ENCODE measurements at regions not wholly inside any gene's neighbourhood (a gene's known extent, or its start where the extent isn't known, plus 50 kb on each side); places are given as distances from the start of the nearest gene placed in this dataset.
"Not testable (repeated sequence)": the region's sequence is repeated elsewhere in the genome, so short reads cannot be mapped to it uniquely, and the experiment has no call there.

DNA sequence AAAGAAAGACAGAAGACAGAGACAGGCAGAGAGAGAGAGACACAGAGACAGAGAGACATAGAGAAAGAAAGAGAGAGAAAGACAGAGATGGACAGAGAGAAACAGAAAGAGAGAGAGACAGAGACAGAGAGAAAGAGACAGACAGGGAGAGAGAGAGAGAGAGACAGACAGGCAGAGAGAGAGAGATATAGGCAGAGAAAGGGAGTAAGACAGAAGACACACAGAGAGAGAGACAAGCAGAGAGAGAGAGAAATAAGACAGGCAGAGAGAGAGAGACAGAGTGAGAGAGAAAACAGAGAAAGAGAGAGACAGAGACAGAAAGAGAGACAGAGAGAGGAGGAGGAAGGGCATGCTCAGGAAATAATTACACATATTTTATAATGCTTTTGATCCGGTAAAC, 758.3 kb upstream of the DEFB115 start:
- no peak overlapping the region for H3K27ac ChIP-seq (ENCODE audit: low read depth, low read length, poor library complexity, severe bottlenecking)
- H3K9me2 ChIP-seq (ENCODE audit: low read depth, low read length): no peaks in the 10 kb centered on the region
- H3K27me3 ChIP-seq (ENCODE audit: insufficient read depth, low read length): no peaks in the 10 kb centered on the region
- no peak overlapping the region for H3K4me3 ChIP-seq (ENCODE audit: low read depth, low read length, poor library complexity, severe bottlenecking)
- H3K36me3 ChIP-seq (ENCODE audit: insufficient read depth, low read length): no peaks in the 10 kb centered on the region
- TF ChIP-seq EZH2 (IDR thresholded peaks at IDR 0.05; ENCODE audit: borderline replicate concordance, low read length): no peak
- TF ChIP-seq, protein P1, sequence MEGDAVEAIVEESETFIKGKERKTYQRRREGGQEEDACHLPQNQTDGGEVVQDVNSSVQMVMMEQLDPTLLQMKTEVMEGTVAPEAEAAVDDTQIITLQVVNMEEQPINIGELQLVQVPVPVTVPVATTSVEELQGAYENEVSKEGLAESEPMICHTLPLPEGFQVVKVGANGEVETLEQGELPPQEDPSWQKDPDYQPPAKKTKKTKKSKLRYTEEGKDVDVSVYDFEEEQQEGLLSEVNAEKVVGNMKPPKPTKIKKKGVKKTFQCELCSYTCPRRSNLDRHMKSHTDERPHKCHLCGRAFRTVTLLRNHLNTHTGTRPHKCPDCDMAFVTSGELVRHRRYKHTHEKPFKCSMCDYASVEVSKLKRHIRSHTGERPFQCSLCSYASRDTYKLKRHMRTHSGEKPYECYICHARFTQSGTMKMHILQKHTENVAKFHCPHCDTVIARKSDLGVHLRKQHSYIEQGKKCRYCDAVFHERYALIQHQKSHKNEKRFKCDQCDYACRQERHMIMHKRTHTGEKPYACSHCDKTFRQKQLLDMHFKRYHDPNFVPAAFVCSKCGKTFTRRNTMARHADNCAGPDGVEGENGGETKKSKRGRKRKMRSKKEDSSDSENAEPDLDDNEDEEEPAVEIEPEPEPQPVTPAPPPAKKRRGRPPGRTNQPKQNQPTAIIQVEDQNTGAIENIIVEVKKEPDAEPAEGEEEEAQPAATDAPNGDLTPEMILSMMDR (IDR thresholded peaks at IDR 0.05; ENCODE audit: low read length): no peak
- no peaks in the 10 kb centered on the region for H3K9me3 ChIP-seq (ENCODE audit: low read length)
- H3F3A ChIP-seq (ENCODE audit: insufficient read depth, low read length): no peaks in the 10 kb centered on the region
- no peak overlapping the region for H3K9ac ChIP-seq (ENCODE audit: low read length)
- no peak overlapping the region for H3K4me2 ChIP-seq (ENCODE audit: low read length)
- peaks cover 4% of the 10 kb centered on the region for H3K4me1 ChIP-seq (ENCODE audit: insufficient read depth, low read length, severe bottlenecking)
- H4K20me1 ChIP-seq (ENCODE audit: insufficient read depth, low read length): no peaks in the 10 kb centered on the region
- H3K79me2 ChIP-seq (ENCODE audit: insufficient read depth, low read length): no peaks in the 10 kb centered on the region
- no peak overlapping the region for H2AFZ ChIP-seq (ENCODE audit: low read length)

DNA sequence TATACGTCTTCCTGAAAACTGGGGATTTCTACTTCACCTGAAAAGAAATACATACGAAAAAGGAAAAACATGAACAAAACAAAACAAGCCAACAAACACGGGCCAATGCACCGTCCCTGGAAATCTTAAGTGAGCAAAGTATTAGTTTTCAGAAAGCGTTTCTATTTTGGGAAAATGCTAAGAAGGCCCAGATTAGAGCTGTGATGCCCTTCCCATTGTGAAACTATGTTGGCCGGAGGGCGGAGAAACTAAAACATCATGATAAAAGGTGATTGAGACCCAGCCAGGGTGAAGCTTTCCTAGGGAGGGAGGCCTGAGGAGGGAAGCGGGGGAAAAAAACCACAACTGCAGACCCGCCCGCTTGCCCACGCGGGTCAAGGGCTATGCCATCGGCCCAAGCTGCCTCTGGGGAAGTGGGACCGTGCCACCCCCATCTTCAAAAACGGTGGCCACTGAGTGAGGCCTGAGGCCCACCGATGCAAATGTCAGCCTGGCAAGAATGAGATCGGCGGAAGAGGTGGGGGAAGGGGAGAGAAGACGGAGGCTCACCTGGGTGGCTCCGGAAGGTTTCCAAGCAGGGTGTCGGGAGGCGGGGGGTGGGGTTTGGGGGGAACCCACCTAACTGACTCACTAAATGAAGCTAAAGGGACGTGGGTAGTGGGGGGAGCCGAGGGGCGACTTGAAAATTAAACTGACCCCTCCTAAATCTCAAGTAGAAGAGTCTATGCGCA, 757.6 kb upstream of the DEFB115 start:
- not testable (repeated sequence) for H3K27ac ChIP-seq (ENCODE audit: low read depth, low read length, poor library complexity, severe bottlenecking); H3K27me3 ChIP-seq (ENCODE audit: insufficient read depth, low read length); H3F3A ChIP-seq (ENCODE audit: insufficient read depth, low read length); H4K20me1 ChIP-seq (ENCODE audit: insufficient read depth, low read length); H3K79me2 ChIP-seq (ENCODE audit: insufficient read depth, low read length); H3K9ac ChIP-seq (ENCODE audit: low read length); H3K9me2 ChIP-seq (ENCODE audit: low read depth, low read length); H3K9me3 ChIP-seq (ENCODE audit: low read length); H2AFZ ChIP-seq (ENCODE audit: low read length); H3K4me1 ChIP-seq (ENCODE audit: insufficient read depth, low read length, severe bottlenecking); H3K4me3 ChIP-seq (ENCODE audit: low read depth, low read length, poor library complexity, severe bottlenecking); H3K36me3 ChIP-seq (ENCODE audit: insufficient read depth, low read length); H3K4me2 ChIP-seq (ENCODE audit: low read length)

DNA sequence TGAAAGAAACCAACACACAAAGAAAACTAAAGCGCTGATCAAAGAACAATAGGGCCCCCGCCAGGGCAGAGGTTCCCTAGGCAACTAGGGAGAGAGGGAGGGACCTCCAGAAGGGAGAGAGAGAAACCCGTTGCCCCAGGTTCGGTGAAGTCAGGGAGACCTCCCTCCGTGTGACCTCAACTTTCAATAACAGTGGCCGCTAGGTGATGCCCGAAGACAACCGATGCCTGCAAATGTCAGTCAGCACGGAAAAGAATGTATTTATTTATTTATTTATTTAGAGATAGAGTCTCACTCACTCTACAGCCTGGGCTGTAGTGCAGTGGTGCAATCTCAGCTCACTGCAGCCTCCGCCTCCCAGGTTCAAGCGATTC, 757.0 kb upstream of the DEFB115 start:
- H3K9ac ChIP-seq (ENCODE audit: low read length); H3K36me3 ChIP-seq (ENCODE audit: insufficient read depth, low read length); H4K20me1 ChIP-seq (ENCODE audit: insufficient read depth, low read length); H3K9me2 ChIP-seq (ENCODE audit: low read depth, low read length); H3F3A ChIP-seq (ENCODE audit: insufficient read depth, low read length); H3K27me3 ChIP-seq (ENCODE audit: insufficient read depth, low read length); H3K4me3 ChIP-seq (ENCODE audit: low read depth, low read length, poor library complexity, severe bottlenecking); H3K4me2 ChIP-seq (ENCODE audit: low read length); H3K4me1 ChIP-seq (ENCODE audit: insufficient read depth, low read length, severe bottlenecking); H2AFZ ChIP-seq (ENCODE audit: low read length); H3K27ac ChIP-seq (ENCODE audit: low read depth, low read length, poor library complexity, severe bottlenecking); H3K79me2 ChIP-seq (ENCODE audit: insufficient read depth, low read length); H3K9me3 ChIP-seq (ENCODE audit: low read length): not testable (repeated sequence)

DNA sequence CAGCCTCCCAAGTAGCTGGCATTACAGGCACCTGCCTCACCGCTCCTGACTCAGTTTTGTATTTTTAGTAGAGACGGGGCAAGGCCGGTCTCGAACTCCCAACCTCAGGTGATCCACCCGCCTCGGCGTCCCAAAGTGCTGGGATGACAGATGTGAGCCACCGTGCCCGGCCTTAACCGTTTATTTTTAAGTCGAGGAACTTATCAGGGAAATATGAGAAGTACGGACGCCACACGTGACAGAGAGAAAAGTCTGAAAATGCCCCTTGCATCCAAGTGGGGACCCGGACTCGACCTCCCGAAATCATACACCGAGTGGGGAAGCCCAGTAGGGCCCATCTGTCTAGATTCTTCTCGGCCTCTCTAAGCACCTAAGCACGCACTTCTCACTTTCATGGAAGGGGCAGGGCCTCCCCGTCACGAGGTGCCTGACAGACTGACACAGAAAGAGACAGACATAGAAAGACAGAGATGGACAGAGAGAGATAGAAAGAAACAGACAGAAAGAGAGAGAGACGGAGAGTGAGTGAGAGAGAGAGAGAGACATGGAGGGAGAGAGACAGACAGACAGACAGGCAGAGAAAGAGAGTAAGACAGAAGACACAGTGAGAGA, 756.5 kb upstream of the DEFB115 start:
- H3K4me2 ChIP-seq (ENCODE audit: low read length): no peak overlapping the region
- TF ChIP-seq, protein P1 (IDR thresholded peaks at IDR 0.05; ENCODE audit: low read length): no peak
- TF ChIP-seq EZH2 (IDR thresholded peaks at IDR 0.05; ENCODE audit: borderline replicate concordance, low read length): no peak
- H3K9ac ChIP-seq (ENCODE audit: low read length): no peak overlapping the region

More for the DNA sequence above, 756.5 kb upstream of the DEFB115 start:
- Histone ChIP-seq H3F3A (ENCODE audit: insufficient read depth, low read length) (no peaks in the 10 kb centered on the region), H3K79me2 (ENCODE audit: insufficient read depth, low read length) (no peaks in the 10 kb centered on the region), H3K36me3 (ENCODE audit: insufficient read depth, low read length) (no peaks in the 10 kb centered on the region), H3K27me3 (ENCODE audit: insufficient read depth, low read length) (no peaks in the 10 kb centered on the region), H3K9me3 (ENCODE audit: low read length) (no peaks in the 10 kb centered on the region), H3K4me1 (ENCODE audit: insufficient read depth, low read length, severe bottlenecking) (peaks cover 4% of the 10 kb centered on the region), H2AFZ (ENCODE audit: low read length) (no peak overlapping the region), H3K27ac (ENCODE audit: low read depth, low read length, poor library complexity, severe bottlenecking) (no peak overlapping the region), H3K4me3 (ENCODE audit: low read depth, low read length, poor library complexity, severe bottlenecking) (no peak overlapping the region), H4K20me1 (ENCODE audit: insufficient read depth, low read length) (no peaks in the 10 kb centered on the region), H3K9me2 (ENCODE audit: low read depth, low read length) (no peaks in the 10 kb centered on the region)
